ENCODE measurements at regions not wholly inside any gene's neighbourhood (a gene's known extent, or its start where the extent isn't known, plus 50 kb on each side); places are given as distances from the start of the nearest gene placed in this dataset.

- no peak for TF ChIP-seq CTCF (conservative IDR thresholded peaks at IDR 0.05; ENCODE audit: low read length)
- no peak for TF ChIP-seq EZH2phosphoT487 (IDR thresholded peaks at IDR 0.05; ENCODE audit: borderline replicate concordance)
Observed at GRCh38 chr10:130638991-130639390, 502.8 kb downstream of the GLRX3 start.
